GM12878 (cell line): ENCODE measurements at regions not wholly inside any gene's neighbourhood (a gene's known extent, or its start where the extent isn't known, plus 50 kb on each side); places are given as distances from the start of the nearest gene placed in this dataset.

Source experiments
- ATAC-seq: fragments of 200-7000 bp; cut with Tn5 transposase; 3 replicates; pipeline ENCODE4 v1.9.1; 2020; ENCODE audit warnings: mild to moderate bottlenecking, moderate library complexity
- BruUV-seq: library from RNA; stranded (reverse); fragments of 400-500 nt; replicated peaks from 2 replicates; lab custom pipeline; 2021; lab: Mats Ljungman, UMichigan
- CTCF ChIA-PET: fragments of 300-600 bp; sonication (Branson Sonifier 250); formaldehyde crosslinking; extraction: SDS; loops from one replicate; lab custom pipeline; 2021; ENCODE audit warnings: inconsistent platforms; lab: Yijun Ruan, JAX
- POLR2A ChIA-PET: fragments of 350-600 bp; formaldehyde crosslinking; extraction: SDS; loops from one replicate; lab custom pipeline; 2021; ENCODE audit warnings: inconsistent platforms; lab: Charles Lee
- RAD21 ChIA-PET: fragments of 300-600 bp; sonication (Branson Sonifier 250); formaldehyde crosslinking; loops from one replicate; lab custom pipeline; 2023; ENCODE audit warnings: antibody characterized with exemption; ENCODE audit not compliant: unreplicated experiment; lab: Charles Lee
- SMC1A ChIA-PET: fragments of 300-600 bp; sonication (Branson Sonifier 250); formaldehyde crosslinking; loops from one replicate; lab custom pipeline; 2023; ENCODE audit not compliant: unreplicated experiment, uncharacterized antibody; lab: Charles Lee
- DNase-seq: peaks from one replicate; pipeline ENCODE4 v3.0.0-alpha.2; 2011; ENCODE audit warnings: low read depth, low spot score
- FAIRE-seq: peaks from 3 replicates; lab custom pipeline; 2011; peaks lifted over from hg19 to GRCh38; lab: Jason Lieb, UNC
- H2AFZ ChIP-seq: 2 replicates; pipeline ENCODE4 v1.6.0; 2011; ENCODE audit warnings: low read depth, low read length, control low read depth; ENCODE audit not compliant: control insufficient read depth
- H3K27ac ChIP-seq: 2 replicates; pipeline ENCODE4 v1.5.1; 2011; ENCODE audit warnings: control low read depth; ENCODE audit not compliant: control insufficient read depth, insufficient read depth
- H3K27me3 ChIP-seq, 2 experiments: replicated peaks in 1 of 2; 2 replicates each; pipeline versions ENCODE4 v1.6.0 to v1.6.1; 2011; ENCODE audit warnings: low read length in 1 of 2; ENCODE audit not compliant: control insufficient read depth in 2 of 2, insufficient read depth in 2 of 2
- H3K36me3 ChIP-seq, 2 experiments: 2 replicates each; pipeline ENCODE4 v1.5.1; 2011; ENCODE audit warnings: low read length in 1 of 2; ENCODE audit not compliant: control insufficient read depth in 2 of 2, insufficient read depth in 2 of 2
- H3K4me1 ChIP-seq: 2 replicates; pipeline ENCODE4 v1.6.1; 2011; ENCODE audit warnings: mild to moderate bottlenecking, low read length, moderate library complexity, mixed read lengths; ENCODE audit not compliant: control insufficient read depth, insufficient read depth
- H3K4me2 ChIP-seq: 2 replicates; pipeline ENCODE4 v1.6.0; 2011; ENCODE audit warnings: control low read depth; ENCODE audit not compliant: control insufficient read depth, insufficient read depth
- H3K4me3 ChIP-seq: fragments of 200-600 bp; sonication (generic); 2 replicates; pipeline ENCODE4 v1.5.1; 2016
- H3K79me2 ChIP-seq: 2 replicates; pipeline ENCODE4 v1.6.0; 2011; ENCODE audit warnings: low read length; ENCODE audit not compliant: control insufficient read depth, insufficient read depth
- H3K9ac ChIP-seq: 2 replicates; pipeline ENCODE4 v1.8.0; 2011; ENCODE audit warnings: low read length, control low read depth, mixed read lengths; ENCODE audit not compliant: control insufficient read depth, insufficient read depth
- H3K9me3 ChIP-seq: replicated peaks from 3 replicates; pipeline ENCODE4 v1.5.1; 2011; ENCODE audit warnings: mild to moderate bottlenecking, low read length; ENCODE audit not compliant: control insufficient read depth, insufficient read depth
- H4K20me1 ChIP-seq: 2 replicates; pipeline ENCODE4 v1.6.0; 2011; ENCODE audit not compliant: control insufficient read depth, insufficient read depth
- BACH1 ChIP-seq: fragments of 450-650 bp; IDR thresholded peaks from 2 replicates; pipeline ENCODE4 v1.6.1; 2017; ENCODE audit warnings: mild to moderate bottlenecking, borderline replicate concordance
- CBFB ChIP-seq: IDR thresholded peaks from 2 replicates; pipeline ENCODE4 v1.6.1; 2016; ENCODE audit warnings: antibody characterized with exemption, low read depth
- CTCF ChIP-seq, 3 experiments: IDR thresholded peaks in 2 of 3; conservative IDR thresholded peaks in 1 of 3; 2 replicates each; pipeline ENCODE4 v1.5.1; 2011; ENCODE audit warnings: low read depth in 3 of 3, low read length in 3 of 3, mild to moderate bottlenecking in 3 of 3, control low read depth in 2 of 3, moderate library complexity in 2 of 3, inconsistent platforms in 1 of 3, mixed read lengths in 1 of 3; ENCODE audit not compliant: control insufficient read depth in 2 of 3, insufficient read depth in 1 of 3; ENCODE audit errors: extremely low read depth in 1 of 3
- DPF2 ChIP-seq: fragments of 450-650 bp; IDR thresholded peaks from 2 replicates; pipeline ENCODE4 v1.6.1; 2017; ENCODE audit warnings: mild to moderate bottlenecking
- ESRRA ChIP-seq: IDR thresholded peaks from 2 replicates; pipeline ENCODE4 v1.6.1; 2012; ENCODE audit warnings: mild to moderate bottlenecking, low read length, improper control_type of control experiment
- HDAC6 ChIP-seq: fragments of 200-600 bp; sonication (generic); IDR thresholded peaks from one replicate; pipeline ENCODE4 v1.8.0; 2017; ENCODE audit warnings: antibody characterized with exemption; ENCODE audit not compliant: unreplicated experiment
- HDGF ChIP-seq: fragments of 450-650 bp; IDR thresholded peaks from 2 replicates; pipeline ENCODE4 v1.6.1; 2016; ENCODE audit warnings: antibody characterized with exemption
- MTA2 ChIP-seq: fragments of 450-650 bp; IDR thresholded peaks from 2 replicates; pipeline ENCODE4 v1.6.1; 2016; ENCODE audit warnings: low read depth, mild to moderate bottlenecking, moderate library complexity
- MTA3 ChIP-seq: IDR thresholded peaks from 2 replicates; pipeline ENCODE4 v1.6.1; 2012; ENCODE audit warnings: low read length, inconsistent platforms, borderline replicate concordance
- NR2C1 ChIP-seq: fragments of 450-650 bp; IDR thresholded peaks from 2 replicates; pipeline ENCODE4 v1.6.1; 2017; ENCODE audit warnings: antibody characterized with exemption, mild to moderate bottlenecking, moderate library complexity
- POLR2A ChIP-seq: IDR thresholded peaks from 2 replicates; pipeline ENCODE4 v1.6.1; 2011; ENCODE audit warnings: low read depth, mild to moderate bottlenecking, low read length
- POLR2AphosphoS2 ChIP-seq: IDR thresholded peaks from 2 replicates; pipeline ENCODE4 v1.6.1; 2011; ENCODE audit warnings: low read depth, mild to moderate bottlenecking, low read length, improper control_type of control experiment, moderate library complexity
- RBBP5 ChIP-seq: fragments of 200-600 bp; sonication (generic); conservative IDR thresholded peaks from 2 replicates; pipeline ENCODE4 v1.6.1; 2016
- RFX5 ChIP-seq: IDR thresholded peaks from 2 replicates; pipeline ENCODE4 v1.6.1; 2011; ENCODE audit warnings: low read depth, low read length, improper control_type of control experiment
- SUPT20H ChIP-seq: IDR thresholded peaks from 2 replicates; pipeline ENCODE4 v1.6.1; 2011; ENCODE audit warnings: low read depth, mild to moderate bottlenecking, low read length, moderate library complexity, borderline replicate concordance; ENCODE audit not compliant: control insufficient read depth
- TBL1XR1 ChIP-seq: IDR thresholded peaks from 2 replicates; pipeline ENCODE4 v1.6.1; 2012; ENCODE audit warnings: low read depth, low read length, improper control_type of control experiment
- TCF7 ChIP-seq: IDR thresholded peaks from 2 replicates; pipeline ENCODE4 v1.6.1; 2014; ENCODE audit warnings: antibody characterized with exemption, borderline replicate concordance
- WGBS: methylation state at CpG from one replicate; pipeline ENCODE4 v1.1.6; 2016; ENCODE audit warnings: low lambda C conversion rate; ENCODE audit not compliant: insufficient replicate concordance, insufficient coverage; ENCODE audit errors: missing lambda C conversion rate; 5-methylcytosine and 5-hydroxymethylcytosine counted together
- in situ Hi-C: fragments of 300-500 bp; cut with MboI; formaldehyde crosslinking; loops from 9 replicates; pipeline ENCODE4 v1.14.3; 2018; ENCODE audit warnings: mixed read lengths
- intact Hi-C: fragments of 100-400 bp; cut with micrococcal nuclease; formaldehyde crosslinking; loops from one replicate; pipeline ENCODE4 v1.14.2; 2022; ENCODE audit not compliant: unreplicated experiment

DNA sequence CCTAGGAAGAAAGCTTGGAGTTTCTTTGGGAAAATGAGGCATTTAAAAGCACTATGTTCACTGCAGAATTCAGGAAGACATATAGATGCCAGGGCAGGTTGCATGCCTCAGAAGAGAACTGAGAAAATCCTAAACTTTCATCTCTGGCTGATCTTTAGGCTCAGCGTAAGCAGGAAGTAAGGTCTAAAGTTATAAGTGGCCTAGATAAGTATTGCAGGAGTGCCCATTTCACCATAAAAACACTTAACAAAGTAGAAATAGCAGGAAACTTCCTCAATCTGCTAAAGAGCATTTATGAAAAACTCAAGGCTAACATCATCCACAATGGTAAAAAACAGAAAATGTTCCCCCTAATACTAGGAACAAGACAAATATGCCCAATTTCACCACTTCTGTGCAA, 320.3 kb downstream of the BMP2 start:
- Histone ChIP-seq H3K4me3 (no peak overlapping the region), H4K20me1 (no peaks in the 10 kb centered on the region), H3K27ac (no peak overlapping the region), H2AFZ (no peak overlapping the region), H3K9me3 (no peaks in the 10 kb centered on the region), H3K27me3 (no peaks in the 10 kb centered on the region), H3K9ac (no peak overlapping the region), H3K79me2 (no peaks in the 10 kb centered on the region), H3K4me1 (no peaks in the 10 kb centered on the region), H3K36me3 (no peaks in the 10 kb centered on the region), H3K4me2 (no peak overlapping the region)
- TF ChIP-seq POLR2A (no peak), RFX5 (no peak), HDGF (no peak), MTA3 (no peak), NR2C1 (no peak), TBL1XR1 (no peak), RBBP5 (no peak), MTA2 (no peak), DPF2 (no peak), BACH1 (no peak), CTCF (IDR thresholded peaks at IDR 0.05 in 2 of 3, conservative IDR thresholded peaks at IDR 0.05 in 1 of 3; ENCODE audit: control insufficient read depth in 2 of 3, extremely low read depth in 1 of 3, insufficient read depth in 1 of 3, low read depth in 3 of 3, low read length in 3 of 3) (no peak), POLR2AphosphoS2 (no peak), HDAC6 (no peak), ESRRA (no peak), CBFB (no peak), TCF7 (no peak), SUPT20H (no peak)
- in situ Hi-C loops (no loop called here), intact Hi-C loops (no loop called here)
- 69% methylated on average over 1 of the region's 1 CpG for WGBS
- DNase-seq (no peak), FAIRE-seq (no peak), ATAC-seq (no peak)
- ChIA-PET POLR2A (no interaction called here), CTCF (no interaction called here), RAD21 (no interaction called here), SMC1A (no interaction called here)
- no TSS peak for BruUV-seq
